8988T (cell line): ENCODE measurements at regions not wholly inside any gene's neighbourhood (a gene's known extent, or its start where the extent isn't known, plus 50 kb on each side); places are given as distances from the start of the nearest gene placed in this dataset.

ENCODE experiments used
- DNase-seq: peaks from one replicate; pipeline ENCODE4 v3.0.0; 2011

- no peak for DNase-seq
Observed at GRCh38 chr16:85294810-85295508, 182.7 kb upstream of the CIBAR2 start.

DNA sequence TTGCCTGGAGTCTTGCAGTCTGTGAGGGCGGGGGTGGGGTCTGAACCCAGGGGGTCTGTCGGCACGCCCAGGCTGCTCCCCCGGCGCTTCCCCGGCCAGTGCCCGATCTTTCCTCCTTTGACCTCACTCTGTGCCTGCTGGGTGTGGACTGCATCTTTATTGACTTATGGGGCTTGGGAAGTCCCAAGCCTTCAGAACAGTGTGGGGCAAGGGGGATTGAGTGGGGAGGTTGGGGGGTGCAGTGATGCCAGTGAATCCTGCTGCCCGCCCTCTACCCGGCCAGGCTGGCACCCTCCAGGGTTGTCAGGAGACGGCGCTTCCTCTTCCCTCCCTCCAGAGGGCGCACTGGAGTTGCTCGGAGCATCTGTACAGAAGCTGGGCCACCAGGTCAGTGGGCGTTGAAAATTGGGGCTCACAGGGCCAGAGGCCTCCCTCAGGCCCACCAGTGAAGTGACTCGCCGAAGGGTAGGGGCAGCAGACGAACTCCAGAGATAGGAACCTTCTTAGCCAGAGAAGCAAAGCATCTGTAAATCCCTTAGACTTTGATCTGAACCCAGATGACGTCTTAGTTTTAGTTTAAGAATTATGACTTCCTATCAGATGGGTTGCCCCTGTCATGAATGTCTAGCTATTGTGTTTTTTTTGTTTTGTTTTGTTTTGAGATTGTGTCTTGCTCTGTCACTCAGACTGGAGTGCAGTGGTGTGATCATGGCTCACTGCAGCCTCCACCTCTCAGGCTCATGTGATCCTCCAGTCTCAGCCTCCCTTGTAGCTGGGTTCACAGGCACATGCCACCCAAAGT is 184.8 kb upstream of the CIBAR2 start:
- peak; percentile 88 for DNase-seq

DNA sequence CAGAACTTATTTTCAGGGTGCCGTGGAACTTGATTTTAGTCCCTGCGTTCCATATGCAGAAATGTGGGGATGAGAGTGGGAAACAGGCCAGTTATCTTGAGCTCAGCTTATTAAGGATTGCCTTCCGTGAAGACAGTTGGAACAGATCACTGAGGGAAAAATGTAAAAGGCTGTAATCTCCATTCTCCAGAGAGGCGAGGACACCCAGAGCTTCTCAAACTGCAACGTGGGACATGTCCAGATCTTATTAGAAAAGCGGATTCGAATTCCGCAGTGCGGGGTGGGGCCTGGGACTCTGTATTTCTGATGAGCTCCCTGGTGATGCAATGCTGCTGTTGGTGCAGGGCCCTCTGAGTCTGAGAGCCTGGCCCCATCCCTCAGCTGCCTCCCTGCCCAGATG is 185.6 kb upstream of the CIBAR2 start:
- no peak for DNase-seq

GRCh38 chr16:85300406-85300968 is 188.2 kb upstream of the CIBAR2 start:
- DNase-seq: no peak

DNA sequence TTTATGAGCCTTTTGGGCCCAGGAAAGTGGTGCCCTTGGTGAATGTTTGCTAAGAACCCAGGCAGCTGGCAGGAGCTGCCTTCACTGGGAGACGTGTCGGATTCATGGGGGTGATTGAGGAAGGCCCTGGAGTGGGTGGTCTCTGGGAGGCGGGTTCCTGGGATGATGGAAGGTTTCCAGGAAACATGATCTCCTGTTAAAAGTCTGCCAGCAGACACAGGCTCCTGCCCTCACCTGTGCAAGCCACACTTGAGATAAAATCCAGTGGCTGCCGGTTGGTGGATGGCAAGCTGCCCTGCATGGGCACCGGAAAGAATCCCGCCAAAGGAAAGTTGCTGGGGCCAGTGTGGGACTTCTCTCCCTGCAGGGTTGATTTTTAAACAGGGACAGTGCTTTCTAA is 189.0 kb upstream of the CIBAR2 start:
- DNase-seq: no peak

DNA sequence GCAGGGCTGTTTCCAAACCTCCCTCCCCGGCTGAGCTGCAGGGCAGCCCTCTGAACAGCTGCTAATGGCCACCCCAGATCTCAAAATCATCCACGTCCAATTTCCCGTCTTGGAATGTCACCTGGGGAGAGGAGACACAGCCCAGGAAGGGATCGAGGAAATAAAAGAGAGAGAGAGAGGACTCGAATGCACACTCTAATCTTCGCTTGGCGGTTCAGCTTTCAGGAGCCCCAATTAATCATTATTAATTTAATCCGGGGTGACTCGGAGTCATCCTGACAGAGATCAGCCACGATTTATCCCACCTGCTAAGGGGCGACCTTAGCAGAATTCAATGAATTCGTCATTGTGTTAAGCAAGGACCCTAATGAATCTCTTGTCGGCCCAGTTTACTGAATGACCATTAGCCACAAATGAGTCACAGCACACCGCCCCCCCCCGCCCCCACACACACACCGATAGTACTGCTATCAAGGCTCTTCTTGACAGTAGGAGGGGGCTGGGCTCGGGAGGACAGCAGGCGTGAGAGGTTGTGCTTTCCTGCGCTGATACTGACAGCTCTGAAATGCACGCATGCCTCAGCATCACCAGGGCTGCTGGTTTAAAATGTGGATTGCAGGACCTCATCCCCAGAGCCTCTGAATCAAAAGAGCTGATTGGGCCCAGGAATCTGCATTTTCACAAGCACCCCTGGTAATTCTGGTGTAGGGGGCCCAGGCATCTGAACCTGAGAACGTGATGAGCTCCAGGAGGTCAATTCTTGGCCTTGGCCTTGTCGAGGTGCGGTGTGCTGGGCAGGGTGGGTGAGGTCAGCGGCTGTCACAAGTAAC is 190.0 kb upstream of the CIBAR2 start:
- no peak for DNase-seq

DNA sequence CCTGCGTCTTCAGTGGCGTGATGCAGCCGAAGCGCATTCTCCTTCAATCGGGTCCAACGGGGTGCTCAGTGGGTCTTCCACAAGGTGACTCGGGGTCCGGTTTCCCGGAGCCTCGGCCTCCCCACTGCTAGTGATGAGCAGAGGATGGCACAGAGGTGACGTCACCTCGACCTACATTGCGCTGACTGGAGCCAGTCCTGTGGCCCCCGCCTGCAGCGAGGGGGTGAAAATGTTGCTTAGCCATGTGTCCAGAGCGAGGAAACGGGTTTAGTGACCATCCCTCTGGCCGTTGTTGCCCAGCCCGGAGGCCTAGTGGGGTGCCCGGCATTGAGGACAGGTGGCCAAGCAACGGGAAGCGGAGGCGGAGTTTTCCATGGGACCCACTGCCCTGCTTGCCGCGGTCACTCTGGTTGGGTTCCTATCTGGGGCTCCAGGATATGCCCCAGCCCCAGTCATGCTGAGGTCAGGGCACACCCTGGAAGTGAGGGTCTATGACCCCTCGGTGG is 190.6 kb upstream of the CIBAR2 start:
- DNase-seq: no peak

GRCh38 chr16:85303354-85303883 is 191.1 kb upstream of the CIBAR2 start:
- peak; percentile 97 for DNase-seq

DNA sequence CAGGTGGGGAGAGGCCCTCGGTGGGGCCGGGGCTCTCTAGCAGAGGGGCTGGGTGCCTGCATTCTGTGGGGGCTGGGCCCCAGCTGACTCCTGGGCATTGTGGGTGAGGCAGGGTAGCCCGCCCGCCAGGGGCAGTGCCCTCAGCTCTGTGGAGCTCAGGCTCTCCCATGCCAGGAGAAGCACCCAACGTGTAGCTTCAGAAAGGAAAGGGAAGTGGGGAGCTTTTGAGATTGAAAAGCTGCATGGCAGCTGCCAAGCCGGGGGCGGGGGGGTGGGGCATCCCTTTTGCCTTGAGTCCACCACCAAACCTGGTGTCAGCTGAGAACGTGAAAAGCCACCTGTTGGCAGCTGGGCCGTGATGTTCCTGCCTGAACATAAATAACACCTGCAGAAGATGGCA is 192.1 kb upstream of the CIBAR2 start:
- no peak for DNase-seq

DNA sequence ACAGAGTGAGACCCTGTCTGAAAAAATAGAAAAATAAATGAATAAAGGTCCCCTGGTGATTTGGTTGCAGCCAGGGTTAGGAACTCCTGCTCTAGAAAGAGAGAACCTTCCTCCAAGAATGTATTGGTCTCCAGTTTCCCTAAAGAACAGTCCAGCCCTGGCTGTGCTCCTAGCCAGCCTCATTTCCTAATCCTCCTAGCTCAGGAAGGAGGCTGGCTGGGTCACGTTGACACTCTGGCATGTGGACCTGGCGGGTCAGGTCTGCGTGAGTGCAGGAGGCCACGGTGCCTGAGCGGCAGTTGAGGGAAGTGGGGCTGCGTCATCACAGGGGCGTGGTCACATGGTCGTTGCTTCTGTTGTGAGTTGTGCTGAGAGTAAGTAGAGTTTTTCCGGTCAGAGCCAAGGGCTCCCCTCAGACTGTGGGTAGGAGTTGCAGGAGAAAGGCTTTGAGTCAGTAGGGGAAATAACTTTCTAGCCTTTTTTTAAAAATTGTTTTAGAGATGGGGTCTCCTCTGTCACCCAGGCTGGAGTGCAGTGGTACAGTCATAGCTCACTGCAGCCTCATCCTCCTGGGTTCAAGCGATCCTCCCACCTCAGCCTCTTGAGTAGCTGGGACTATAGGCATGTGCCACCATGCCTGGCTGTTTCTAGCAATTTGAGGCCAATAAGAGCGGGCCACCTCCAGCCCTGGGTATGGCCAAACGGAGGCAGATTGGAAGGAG is 194.0 kb upstream of the CIBAR2 start:
- no peak for DNase-seq

DNA sequence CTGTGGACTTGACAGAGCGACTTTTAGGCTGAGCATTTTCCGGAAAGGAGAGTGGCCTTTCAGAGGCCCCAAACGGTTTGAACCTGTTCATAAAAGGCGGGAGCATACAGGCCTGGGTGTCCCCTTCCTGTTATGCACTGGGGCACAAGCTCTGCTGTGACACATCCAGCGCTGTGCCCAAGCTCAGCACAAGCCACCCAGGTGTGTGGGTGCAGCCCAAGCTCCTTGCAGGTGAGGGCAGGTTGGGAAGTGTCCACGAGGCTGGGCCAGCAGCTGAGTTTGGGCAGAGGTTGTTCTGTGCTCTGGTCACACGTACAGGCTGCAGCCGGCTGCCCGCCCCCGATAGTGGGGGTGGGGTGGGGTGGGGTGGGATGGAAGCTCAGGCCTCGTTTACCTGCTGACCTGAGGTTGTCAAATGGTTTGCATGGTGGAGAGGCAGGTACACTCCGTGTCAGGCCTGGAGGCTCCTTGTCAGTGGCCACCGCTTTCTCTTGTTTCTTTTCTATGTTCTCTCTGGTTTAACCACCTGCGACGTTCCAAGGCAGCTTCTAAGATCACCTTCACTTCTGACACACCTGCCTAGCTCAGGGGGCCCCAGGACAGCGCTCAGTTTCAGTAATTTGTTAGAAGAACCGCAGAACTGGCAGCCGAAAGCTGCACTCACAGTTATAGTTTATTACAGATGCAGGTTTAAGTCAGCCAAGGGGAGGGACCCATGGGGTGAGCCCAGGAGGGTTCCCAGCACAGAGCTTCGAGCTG is 194.7 kb upstream of the CIBAR2 start:
- DNase-seq: no peak

GRCh38 chr16:85307552-85308364 is 195.5 kb upstream of the CIBAR2 start:
- no peak for DNase-seq

DNA sequence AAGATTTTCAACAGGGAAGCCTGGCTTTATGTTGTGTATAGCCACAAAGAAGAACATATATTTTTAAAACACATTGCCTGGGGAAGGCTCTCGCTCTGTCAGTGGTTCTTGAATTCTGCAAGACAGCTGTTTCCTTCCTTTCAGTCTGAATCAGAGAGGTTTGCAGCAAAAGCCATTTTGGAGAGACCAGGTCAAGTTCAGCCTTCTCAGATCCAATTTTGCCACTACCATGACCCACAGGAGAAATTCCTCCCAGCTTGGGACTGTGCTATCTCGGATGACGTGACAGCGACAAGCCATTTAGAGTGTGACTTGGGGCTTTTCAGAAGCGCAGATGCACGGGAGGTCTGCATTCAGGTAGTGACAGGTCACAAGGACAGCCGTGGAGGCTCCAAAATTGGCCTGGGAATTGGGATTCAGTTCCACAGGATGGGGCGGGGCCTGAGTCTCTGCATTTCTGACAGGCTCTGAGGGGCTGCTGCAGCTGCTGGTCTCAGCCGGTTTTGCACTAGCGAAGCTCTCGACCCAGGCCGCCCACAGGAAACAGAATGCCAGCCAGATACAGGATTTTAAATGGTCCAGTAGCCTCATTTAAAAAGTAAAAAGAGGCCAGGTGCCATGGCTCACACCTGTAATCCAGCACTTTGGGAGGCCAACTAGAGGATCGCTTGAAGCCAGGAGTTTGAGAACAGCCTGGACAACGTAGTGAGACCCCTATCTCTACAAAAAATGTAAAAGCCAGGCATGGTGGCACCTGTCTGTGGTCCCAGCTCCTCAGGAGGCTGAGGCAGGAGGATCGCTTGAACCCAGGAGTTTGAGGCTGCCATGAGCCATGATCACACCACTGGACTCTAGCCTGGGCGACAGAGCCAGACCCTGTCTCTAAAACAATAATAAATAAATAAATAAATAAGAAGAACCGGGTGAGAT is 196.6 kb upstream of the CIBAR2 start:
- DNase-seq: no peak

DNA sequence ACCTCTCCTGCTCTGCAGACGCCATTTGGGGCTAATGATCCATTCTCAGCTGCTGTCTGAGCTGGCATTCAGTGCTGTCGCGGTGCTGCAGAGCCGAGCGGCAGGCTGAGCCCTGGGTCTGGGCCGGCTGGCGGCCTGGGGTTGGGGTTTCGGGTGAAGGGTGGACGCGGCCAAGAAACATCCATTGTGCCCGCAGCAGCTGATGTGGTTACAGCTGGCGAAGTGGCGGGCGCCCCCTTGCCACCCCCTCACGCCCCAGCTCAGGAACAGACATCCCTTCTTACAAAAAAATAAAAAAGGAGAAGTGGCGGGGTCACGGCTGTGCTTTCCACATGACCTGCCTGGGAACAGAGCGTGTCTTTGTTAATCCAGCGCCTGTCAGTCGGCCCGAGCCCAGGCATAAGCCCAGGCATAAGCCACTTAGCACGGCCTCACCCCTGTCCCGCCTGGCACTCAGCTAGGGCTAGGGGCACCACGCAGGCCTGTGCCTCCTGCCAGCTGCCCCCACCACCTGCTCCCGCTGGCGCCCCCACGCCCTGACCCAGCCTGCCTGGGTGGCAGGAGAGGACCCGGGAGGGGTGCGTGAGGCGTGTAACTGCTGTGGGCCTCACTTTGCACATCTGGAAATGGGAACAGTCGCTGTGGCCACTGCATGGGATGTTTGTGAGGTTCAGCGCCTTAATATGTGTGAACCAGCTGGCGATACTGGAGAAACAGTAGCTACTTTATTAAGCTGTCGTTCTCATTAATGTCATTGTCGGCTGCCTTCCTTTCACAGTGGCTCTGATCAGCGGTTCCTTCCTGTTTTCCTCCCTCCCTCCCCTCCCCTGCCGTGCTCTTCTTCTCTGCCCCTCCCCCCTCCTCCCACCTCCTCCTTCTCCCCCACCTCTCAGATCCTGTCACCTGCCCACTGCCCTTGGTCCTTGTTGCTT is 197.7 kb upstream of the CIBAR2 start:
- DNase-seq: no peak

DNA sequence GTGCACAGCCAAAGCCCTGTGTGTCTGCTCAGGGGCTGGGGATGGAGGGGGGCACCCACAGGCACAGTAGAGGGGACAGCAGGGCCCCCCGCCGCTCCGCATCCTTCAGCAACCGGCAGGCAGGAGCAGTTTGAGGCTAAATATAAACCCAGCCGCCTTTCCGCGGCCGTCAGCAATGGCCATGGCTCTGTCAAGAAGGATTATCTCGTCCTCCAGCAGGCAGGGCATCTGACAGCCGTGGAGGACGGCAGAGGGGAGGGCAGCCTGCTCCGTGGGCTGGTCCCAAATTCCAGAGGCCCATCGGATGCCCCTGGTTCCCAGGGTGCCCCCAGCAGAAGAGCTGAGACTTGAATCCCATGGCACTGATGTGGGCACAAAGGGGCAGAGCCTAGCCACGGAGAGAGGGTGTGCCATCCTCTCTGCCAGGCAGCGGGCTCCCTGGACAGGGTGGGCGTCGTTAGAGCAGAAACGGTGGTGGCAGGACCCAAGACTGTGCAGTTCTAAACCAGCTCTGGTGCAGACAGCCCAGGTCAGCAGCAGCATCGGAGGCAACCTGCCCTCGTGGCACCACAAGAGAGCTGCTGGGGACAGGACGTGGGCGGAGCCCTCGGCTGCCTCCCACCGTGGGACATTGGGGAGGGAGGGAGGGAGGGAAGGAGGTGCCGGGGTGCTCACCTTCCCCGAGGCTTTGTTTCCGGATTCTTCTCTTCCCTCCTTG is 198.8 kb upstream of the CIBAR2 start:
- no peak for DNase-seq

GRCh38 chr16:85311741-85312140 is 199.5 kb upstream of the CIBAR2 start:
- no peak for DNase-seq

DNA sequence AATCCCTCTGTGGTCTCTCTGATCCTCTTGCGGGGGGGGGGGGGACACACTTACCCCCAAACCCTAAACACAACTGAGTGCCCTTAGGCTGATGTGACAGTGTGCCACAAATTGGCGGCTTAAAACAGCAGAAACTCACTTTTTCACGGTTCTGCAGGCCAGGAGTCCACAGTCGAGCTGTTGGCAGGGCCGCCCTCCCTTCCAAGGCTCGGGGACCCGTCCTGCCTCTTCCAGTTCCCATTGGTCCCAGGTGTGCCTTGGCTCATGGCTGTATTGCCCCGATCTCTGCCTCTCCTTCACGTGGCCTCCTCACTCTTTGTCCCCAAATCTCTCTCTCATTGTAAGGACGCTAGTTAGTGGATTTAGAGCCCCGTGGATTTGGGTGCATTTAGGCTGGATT is 199.9 kb upstream of the CIBAR2 start:
- DNase-seq: no peak
